ENCODE measurements at regions not wholly inside any gene's neighbourhood (a gene's known extent, or its start where the extent isn't known, plus 50 kb on each side); places are given as distances from the start of the nearest gene placed in this dataset.

DNA sequence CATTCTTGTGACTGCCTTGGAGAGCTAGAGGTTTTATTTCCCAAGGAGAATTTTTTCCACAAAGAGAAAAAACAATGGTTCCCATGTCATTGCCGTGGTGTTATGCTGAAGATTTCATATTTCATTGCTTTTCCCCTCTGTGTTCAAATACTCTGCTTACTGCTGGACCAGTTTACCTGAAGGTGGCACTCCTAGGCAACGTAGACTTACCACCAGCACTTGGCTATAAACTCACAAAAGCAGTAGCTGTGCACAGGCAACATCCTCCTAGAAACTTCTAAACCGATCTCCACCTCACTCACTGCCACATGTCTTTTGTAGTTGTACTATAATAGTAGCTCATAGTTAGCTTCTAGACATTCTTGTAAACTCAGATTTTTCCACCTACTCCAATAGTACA, 1319.7 kb upstream of the CRIM1 start:
- Mint-ChIP-seq H3K36me3 (ENCODE audit: low read depth) (no peaks in the 10 kb centered on the region), H3K27me3 (no peaks in the 10 kb centered on the region), H3K4me1 (no peaks in the 10 kb centered on the region), H3K27ac (no peak overlapping the region), H3K4me3 (no peak overlapping the region)
- DNase-seq (no peak), ATAC-seq (no peak)
- no peaks in the 10 kb centered on the region for H3K9me3 ChIP-seq (ENCODE audit: control insufficient read depth, low read length, poor library complexity, severe bottlenecking)

DNA sequence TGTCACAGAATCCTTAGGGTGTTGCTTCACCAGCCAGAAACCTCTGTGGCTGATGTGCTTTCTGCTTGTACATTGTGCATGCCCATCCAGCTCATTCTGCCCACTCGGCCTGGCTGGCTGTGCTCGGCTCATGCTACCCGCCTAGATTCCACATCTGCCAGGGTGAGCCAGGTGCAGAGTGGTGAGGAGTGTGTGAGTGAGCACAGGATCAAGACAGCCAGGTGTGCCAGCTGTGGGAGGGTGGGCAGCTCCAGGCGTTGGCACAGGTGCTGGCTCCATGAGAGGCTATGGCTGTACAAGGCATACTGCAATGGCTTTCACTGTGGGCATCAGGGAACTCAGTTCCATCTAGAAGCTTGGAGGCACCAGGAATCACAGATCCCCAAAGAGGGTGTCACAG, 1321.8 kb upstream of the CRIM1 start:
- ATAC-seq = no peak
- H3K27me3 Mint-ChIP-seq = no peaks in the 10 kb centered on the region
- H3K36me3 Mint-ChIP-seq (ENCODE audit: low read depth) = no peaks in the 10 kb centered on the region
- H3K4me1 Mint-ChIP-seq = no peaks in the 10 kb centered on the region
- no peak for DNase-seq
- H3K4me3 Mint-ChIP-seq = no peak overlapping the region
- no peak overlapping the region for H3K27ac Mint-ChIP-seq
- no peaks in the 10 kb centered on the region for H3K9me3 ChIP-seq (ENCODE audit: control insufficient read depth, low read length, poor library complexity, severe bottlenecking)

DNA sequence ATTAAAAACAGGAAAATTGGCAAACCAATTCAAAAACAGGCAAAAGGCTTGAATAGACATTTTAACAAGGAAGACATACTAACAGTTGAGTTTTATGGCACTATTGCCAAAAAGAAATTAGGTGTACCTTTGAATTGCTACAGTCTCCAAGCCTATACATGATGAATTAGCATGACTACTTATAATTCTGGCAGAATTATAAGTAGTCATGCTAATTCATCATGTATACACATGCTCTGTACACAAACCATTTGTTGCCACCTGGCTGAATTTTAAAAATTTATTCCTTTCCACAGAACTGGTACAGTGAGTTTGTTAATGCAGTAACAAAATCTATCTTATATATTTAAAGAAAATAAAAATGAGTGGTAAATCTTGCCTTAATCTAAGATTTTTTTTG, 1332.0 kb upstream of the CRIM1 start:
- no peak overlapping the region for H3K4me3 Mint-ChIP-seq
- ATAC-seq = no peak
- H3K27me3 Mint-ChIP-seq = no peaks in the 10 kb centered on the region

DNA sequence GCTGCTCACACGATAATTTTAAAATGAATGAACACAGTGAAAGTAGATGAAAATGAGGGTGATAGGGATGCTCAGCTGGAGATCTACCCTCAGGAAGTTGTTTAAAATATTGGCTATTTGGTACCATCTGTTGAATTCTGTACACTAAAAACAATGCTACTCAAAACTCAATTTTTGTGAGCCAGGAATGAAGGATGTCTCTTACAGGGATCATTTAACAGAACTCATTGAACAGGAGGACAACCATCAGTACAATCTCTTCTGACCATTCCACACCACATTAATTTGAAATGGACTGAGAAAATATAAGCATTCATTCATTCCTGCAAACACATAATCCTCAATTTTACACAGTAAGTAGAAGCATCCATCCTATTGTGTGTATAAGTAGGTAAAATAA, 1355.1 kb upstream of the CRIM1 start:
- Mint-ChIP-seq H3K27me3 (no peaks in the 10 kb centered on the region), H3K4me1 (no peaks in the 10 kb centered on the region), H3K36me3 (ENCODE audit: low read depth) (no peaks in the 10 kb centered on the region), H3K4me3 (no peak overlapping the region), H3K27ac (no peak overlapping the region)
- DNase-seq = no peak
- ATAC-seq = no peak
- no peaks in the 10 kb centered on the region for H3K9me3 ChIP-seq (ENCODE audit: control insufficient read depth, low read length, poor library complexity, severe bottlenecking)

More for the DNA sequence above, 1332.0 kb upstream of the CRIM1 start:
- H3K9me3 ChIP-seq (ENCODE audit: control insufficient read depth, low read length, poor library complexity, severe bottlenecking) = no peaks in the 10 kb centered on the region
- no peak overlapping the region for H3K27ac Mint-ChIP-seq
- H3K36me3 Mint-ChIP-seq (ENCODE audit: low read depth) = no peaks in the 10 kb centered on the region
- H3K4me1 Mint-ChIP-seq = no peaks in the 10 kb centered on the region
- no peak for DNase-seq

DNA sequence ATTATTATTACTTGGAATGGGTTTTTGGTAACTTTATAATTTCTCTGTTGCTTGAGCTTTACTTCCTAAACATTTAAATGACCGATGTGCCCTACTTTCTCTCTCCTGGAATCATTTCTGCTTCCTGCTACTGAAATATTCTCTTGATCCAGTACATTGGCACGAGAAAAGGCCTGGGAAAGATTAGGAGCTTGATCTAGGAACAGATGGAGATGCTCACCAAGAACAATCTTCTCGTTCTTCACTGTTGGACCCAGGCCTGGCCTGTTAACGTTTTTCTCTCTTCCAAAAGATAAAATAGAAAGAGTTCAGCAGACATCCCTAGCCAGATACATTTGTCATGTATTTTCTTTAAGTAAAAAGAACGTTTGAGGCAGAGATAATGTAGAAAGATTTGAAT, 1356.8 kb upstream of the CRIM1 start:
- no peak overlapping the region for H3K27ac Mint-ChIP-seq
- H3K9me3 ChIP-seq (ENCODE audit: control insufficient read depth, low read length, poor library complexity, severe bottlenecking) = no peaks in the 10 kb centered on the region
- H3K4me1 Mint-ChIP-seq = no peaks in the 10 kb centered on the region
- ATAC-seq (no peak), DNase-seq (no peak)
- H3K4me3 Mint-ChIP-seq = no peak overlapping the region
- no peaks in the 10 kb centered on the region for H3K27me3 Mint-ChIP-seq
- no peaks in the 10 kb centered on the region for H3K36me3 Mint-ChIP-seq (ENCODE audit: low read depth)

DNA sequence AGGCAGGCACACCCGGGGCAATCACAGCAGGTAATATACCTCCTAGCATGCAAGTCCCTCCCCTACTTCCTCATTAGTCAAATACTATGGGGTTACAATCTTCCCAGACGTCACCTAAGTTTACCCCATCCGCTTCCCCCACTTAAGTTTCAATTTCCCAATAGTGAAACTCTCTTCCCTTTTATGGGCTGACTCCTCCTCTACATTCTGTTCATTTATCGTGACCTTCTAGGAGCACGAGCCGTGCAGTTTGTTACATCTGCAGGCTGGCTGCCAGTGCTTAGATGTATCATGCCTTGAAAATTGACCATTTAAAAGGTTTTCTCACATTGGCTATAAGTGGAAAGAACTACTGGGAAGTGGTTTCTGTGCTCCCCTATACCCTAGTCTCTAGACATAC, 1357.8 kb upstream of the CRIM1 start:
- ATAC-seq (no peak), DNase-seq (no peak)
- Mint-ChIP-seq H3K4me1 (no peaks in the 10 kb centered on the region), H3K4me3 (no peak overlapping the region), H3K27me3 (no peaks in the 10 kb centered on the region), H3K27ac (no peak overlapping the region), H3K36me3 (ENCODE audit: low read depth) (no peaks in the 10 kb centered on the region)
- no peaks in the 10 kb centered on the region for H3K9me3 ChIP-seq (ENCODE audit: control insufficient read depth, low read length, poor library complexity, severe bottlenecking)

DNA sequence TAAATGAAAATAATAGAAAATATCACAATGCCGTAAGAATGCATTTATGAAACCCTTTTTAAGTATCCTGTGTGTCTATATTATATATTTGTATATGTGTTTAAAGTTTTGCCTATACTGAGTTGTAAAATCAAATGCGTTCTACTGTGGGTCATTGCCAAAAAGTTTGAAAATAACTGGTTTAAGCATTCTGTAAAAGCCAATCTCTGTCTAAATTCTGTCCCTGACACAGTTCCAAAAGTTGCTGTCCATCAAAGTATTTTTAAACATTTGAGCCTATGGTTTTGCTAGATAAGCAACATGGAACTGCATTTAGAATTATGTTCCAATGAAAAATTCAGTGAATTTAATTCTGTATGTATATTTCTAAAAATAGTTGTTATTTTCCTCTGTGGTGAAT, 1360.4 kb upstream of the CRIM1 start:
- H3K4me3 Mint-ChIP-seq = no peak overlapping the region
- H3K27ac Mint-ChIP-seq = no peak overlapping the region
- no peaks in the 10 kb centered on the region for H3K4me1 Mint-ChIP-seq
- H3K9me3 ChIP-seq (ENCODE audit: control insufficient read depth, low read length, poor library complexity, severe bottlenecking) = no peaks in the 10 kb centered on the region
- DNase-seq = no peak
- H3K27me3 Mint-ChIP-seq = no peaks in the 10 kb centered on the region
- ATAC-seq = no peak
- H3K36me3 Mint-ChIP-seq (ENCODE audit: low read depth) = no peaks in the 10 kb centered on the region

DNA sequence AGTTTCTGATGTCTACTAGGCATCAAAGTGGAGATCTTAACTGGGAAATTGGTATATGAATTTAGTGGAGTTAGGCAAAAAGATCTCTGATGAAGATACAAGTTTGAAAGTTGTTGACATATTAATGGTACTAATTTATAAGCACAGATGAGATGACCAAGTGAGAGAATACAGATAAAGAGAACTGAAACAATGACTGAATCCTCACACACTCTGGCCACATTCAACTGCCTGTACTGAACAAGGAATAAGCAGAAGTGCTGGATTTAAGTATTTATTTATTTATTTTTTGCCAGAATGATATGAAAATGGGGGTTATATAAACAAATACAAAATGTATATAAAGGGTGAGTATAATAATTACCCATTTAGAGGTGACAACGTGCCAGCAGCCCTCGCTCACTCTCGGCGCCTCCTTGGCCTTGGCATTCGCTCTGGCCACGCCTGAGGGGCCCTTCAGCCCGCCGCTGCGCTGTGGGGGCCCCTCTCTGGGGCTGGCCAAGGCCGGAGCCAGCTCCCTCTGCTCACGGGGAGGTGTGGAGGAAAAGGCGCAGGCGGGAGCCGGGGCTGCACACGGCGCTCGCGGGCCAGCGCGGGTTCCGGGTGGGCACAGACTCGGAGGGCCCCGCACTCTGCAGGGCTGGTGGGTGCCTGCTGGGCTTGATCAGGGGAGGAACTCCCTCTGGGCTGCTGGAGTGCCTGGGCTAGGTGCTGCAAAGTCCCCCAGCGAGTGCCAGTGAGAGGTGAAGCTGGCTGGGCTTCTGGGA, 1363.9 kb upstream of the CRIM1 start:
- ATAC-seq = no peak
- no peaks in the 10 kb centered on the region for H3K9me3 ChIP-seq (ENCODE audit: control insufficient read depth, low read length, poor library complexity, severe bottlenecking)
- no peak overlapping the region for H3K27ac Mint-ChIP-seq
- no peaks in the 10 kb centered on the region for H3K36me3 Mint-ChIP-seq (ENCODE audit: low read depth)
- DNase-seq = no peak
- no peaks in the 10 kb centered on the region for H3K4me1 Mint-ChIP-seq
- no peak overlapping the region for H3K4me3 Mint-ChIP-seq
- no peaks in the 10 kb centered on the region for H3K27me3 Mint-ChIP-seq

DNA sequence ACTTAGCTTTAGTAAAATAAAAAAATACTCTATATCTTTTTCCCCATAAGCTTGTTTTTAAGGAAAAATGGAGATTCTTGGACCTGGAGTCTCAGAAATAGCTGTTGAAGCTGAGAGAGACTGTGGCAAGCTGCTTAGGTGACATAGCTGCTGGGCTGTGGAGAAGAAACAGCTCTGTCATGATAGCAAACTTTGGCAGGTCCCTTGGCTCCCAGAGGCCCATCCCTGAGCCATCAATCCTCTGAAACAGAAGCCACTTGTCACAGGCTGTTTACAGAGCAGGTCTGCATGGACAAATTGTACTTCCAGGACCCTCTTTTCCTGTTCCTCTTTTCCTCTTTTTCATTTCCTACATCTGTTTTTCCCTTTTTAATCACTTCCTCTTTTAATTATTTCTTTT, 1370.1 kb upstream of the CRIM1 start:
- H3K9me3 ChIP-seq (ENCODE audit: control insufficient read depth, low read length, poor library complexity, severe bottlenecking) = no peaks in the 10 kb centered on the region
- Mint-ChIP-seq H3K36me3 (ENCODE audit: low read depth) (no peaks in the 10 kb centered on the region), H3K27ac (no peak overlapping the region), H3K4me3 (no peak overlapping the region), H3K27me3 (no peaks in the 10 kb centered on the region), H3K4me1 (no peaks in the 10 kb centered on the region)
- ATAC-seq (no peak), DNase-seq (no peak)

DNA sequence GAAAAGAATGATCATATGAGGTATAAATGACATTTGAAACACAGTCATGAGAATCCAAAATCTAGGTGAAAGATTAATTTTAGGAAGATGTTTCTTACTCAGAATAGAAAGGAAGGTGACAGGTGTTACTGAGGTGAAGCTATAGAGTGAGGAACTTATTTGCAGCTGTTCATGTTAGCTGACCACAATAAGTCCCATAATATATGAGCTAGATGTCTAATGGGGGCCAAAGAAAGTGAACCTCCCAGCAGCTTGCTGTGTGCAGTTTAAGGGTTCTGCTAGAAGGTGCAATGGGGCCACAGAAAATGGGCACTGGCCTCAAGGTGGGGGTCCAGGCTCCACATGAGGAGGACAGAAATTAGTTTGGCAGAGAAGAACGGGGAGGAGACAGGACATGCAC, 1374.9 kb upstream of the CRIM1 start:
- ATAC-seq (no peak), DNase-seq (no peak)
- Mint-ChIP-seq H3K36me3 (ENCODE audit: low read depth) (no peaks in the 10 kb centered on the region), H3K4me3 (no peak overlapping the region), H3K27me3 (no peaks in the 10 kb centered on the region), H3K27ac (no peak overlapping the region), H3K4me1 (no peaks in the 10 kb centered on the region)
- no peaks in the 10 kb centered on the region for H3K9me3 ChIP-seq (ENCODE audit: control insufficient read depth, low read length, poor library complexity, severe bottlenecking)

DNA sequence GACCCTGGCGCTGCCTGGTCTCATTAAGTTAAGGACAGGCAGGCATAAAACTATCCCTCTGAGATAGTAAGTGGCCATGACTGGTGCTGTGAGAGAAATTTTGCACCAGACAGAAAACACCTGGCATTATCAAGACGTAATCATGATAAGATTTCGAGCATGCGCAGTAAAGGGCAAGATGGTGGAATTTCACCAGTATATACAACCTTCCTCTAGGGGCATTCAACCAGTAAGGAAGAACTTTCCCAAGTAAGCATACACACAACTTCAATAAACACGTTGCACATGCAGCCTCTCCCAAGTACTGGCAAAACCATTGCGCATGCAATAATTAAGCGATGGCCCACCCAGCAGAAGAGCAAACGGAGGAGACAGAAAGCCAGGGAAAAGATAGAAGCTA, 1376.4 kb upstream of the CRIM1 start:
- no peaks in the 10 kb centered on the region for H3K36me3 Mint-ChIP-seq (ENCODE audit: low read depth)
- H3K4me3 Mint-ChIP-seq = no peak overlapping the region
- H3K27ac Mint-ChIP-seq = no peak overlapping the region
- ATAC-seq (no peak), DNase-seq (no peak)
- H3K27me3 Mint-ChIP-seq = no peaks in the 10 kb centered on the region
- no peaks in the 10 kb centered on the region for H3K9me3 ChIP-seq (ENCODE audit: control insufficient read depth, low read length, poor library complexity, severe bottlenecking)
- no peaks in the 10 kb centered on the region for H3K4me1 Mint-ChIP-seq

DNA sequence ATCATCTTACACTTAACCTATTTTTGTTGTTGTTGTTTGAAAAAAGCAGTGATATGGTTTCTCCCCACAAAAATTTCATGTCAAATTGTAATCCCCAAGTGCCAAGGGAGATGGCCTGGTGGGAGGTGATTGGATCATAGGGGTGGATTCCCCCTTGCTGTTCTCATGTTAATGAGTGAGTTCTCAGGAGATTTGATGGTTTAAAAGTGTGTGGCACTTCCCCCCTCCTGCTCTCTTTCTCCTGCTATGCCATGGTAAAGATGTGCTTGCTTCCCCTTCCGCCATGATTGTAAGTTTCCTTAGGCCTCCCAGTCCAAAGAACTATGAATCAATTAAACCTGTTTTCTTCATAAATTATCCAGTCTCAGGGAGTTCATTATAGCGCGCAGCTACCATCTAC, 1362.7 kb upstream of the FAM98A start:
- no peak overlapping the region for H3K4me3 Mint-ChIP-seq

DNA sequence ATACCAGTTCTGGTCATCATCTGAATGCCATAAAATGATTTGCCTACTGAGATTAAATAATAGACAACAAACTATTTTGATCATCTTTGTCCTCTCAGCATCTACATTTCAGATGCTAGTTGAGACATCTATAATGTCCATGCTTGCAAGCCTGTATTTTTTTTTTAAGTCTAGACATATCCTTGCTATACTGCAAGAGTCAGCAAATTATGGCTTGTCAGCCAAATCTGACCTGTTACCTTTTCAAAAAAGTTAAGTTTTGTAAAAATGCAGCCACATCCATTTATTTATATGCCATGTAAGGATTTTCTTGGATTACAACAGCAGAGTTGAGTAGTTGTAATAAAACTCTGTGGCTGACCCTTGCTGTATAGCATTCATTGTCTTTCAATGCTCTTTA, 1355.7 kb upstream of the FAM98A start:
- no peak for DNase-seq
- Mint-ChIP-seq H3K4me3 (no peak overlapping the region), H3K4me1 (no peaks in the 10 kb centered on the region), H3K27me3 (no peaks in the 10 kb centered on the region), H3K36me3 (ENCODE audit: low read depth) (no peaks in the 10 kb centered on the region), H3K27ac (no peak overlapping the region)
- ATAC-seq = no peak
- H3K9me3 ChIP-seq (ENCODE audit: control insufficient read depth, low read length, poor library complexity, severe bottlenecking) = no peaks in the 10 kb centered on the region

More for the DNA sequence above, 1362.7 kb upstream of the FAM98A start:
- H3K9me3 ChIP-seq (ENCODE audit: control insufficient read depth, low read length, poor library complexity, severe bottlenecking) = no peaks in the 10 kb centered on the region
- Mint-ChIP-seq H3K27me3 (no peaks in the 10 kb centered on the region), H3K36me3 (ENCODE audit: low read depth) (no peaks in the 10 kb centered on the region), H3K27ac (no peak overlapping the region), H3K4me1 (no peaks in the 10 kb centered on the region)
- ATAC-seq = no peak
- no peak for DNase-seq

DNA sequence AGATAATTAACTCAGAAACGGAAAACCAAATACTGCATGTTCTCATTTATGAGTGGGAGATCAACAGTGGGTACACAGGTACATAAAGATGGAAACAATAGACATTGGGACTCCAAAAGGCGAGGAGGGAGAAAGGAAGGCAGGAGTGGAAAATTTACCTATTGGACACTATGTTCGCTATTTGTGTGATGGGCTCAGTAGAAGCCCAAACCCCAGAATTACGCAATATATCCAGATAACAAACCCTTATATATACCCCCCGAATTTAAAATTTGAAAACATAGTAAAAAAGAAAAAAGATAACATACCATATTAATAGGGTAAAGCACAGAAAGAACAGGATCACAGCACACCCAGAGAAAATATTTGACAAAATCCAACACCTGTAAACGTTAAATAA, 1351.7 kb upstream of the FAM98A start:
- H3K27me3 Mint-ChIP-seq = no peaks in the 10 kb centered on the region
- no peaks in the 10 kb centered on the region for H3K4me1 Mint-ChIP-seq
- H3K4me3 Mint-ChIP-seq = no peak overlapping the region

More for the DNA sequence above, 1351.7 kb upstream of the FAM98A start:
- DNase-seq = no peak
- no peak for ATAC-seq
- Mint-ChIP-seq H3K36me3 (ENCODE audit: low read depth) (no peaks in the 10 kb centered on the region), H3K27ac (no peak overlapping the region)
- H3K9me3 ChIP-seq (ENCODE audit: control insufficient read depth, low read length, poor library complexity, severe bottlenecking) = no peaks in the 10 kb centered on the region

Data from T-helper 17 cell (primary cell).